ENCODE measurements at regions not wholly inside any gene's neighbourhood (a gene's known extent, or its start where the extent isn't known, plus 50 kb on each side); places are given as distances from the start of the nearest gene placed in this dataset.

- TF ChIP-seq HDAC2 (IDR thresholded peaks at IDR 0.05; ENCODE audit: borderline replicate concordance in 1 of 2, low read depth in 2 of 2, low read length in 2 of 2) = no peak
- no peak for TF ChIP-seq EGR1 (IDR thresholded peaks at IDR 0.05; ENCODE audit: borderline replicate concordance, low read depth, low read length)
- no peak for TF ChIP-seq TCF12 (IDR thresholded peaks at IDR 0.05; ENCODE audit: low read depth, low read length)
- TF ChIP-seq SAP30 (IDR thresholded peaks at IDR 0.05; ENCODE audit: insufficient read depth, insufficient replicate concordance, low read length) = no peak
Observed at GRCh38 chr12:111207761-111208160, 161.1 kb downstream of the PHETA1 start (continued).
